ENCODE measurements at regions not wholly inside any gene's neighbourhood (a gene's known extent, or its start where the extent isn't known, plus 50 kb on each side); places are given as distances from the start of the nearest gene placed in this dataset.

DNA sequence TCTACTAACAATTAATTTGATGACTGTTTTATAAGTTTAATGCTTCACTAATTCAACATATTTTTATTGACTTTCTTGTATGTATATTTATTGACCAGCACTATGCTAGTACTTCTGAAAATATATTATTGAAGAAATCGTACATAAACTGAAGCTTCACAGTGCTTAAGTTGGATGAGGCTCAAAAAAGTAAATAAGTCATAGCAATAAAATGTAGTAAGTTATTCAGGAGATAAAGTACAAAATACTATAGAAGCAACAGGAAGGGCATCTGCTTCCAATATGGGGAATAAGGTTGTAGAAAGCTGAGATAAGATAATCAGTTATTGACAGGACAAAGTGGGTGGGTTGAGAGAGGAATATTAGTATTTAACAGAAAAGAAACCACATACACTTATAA, 944.9 kb upstream of the MIR17HG start:
- TF ChIP-seq CTCF (IDR thresholded peaks at IDR 0.05): no peak
- TF ChIP-seq ESRRA (CRISPR knock-in tag; IDR thresholded peaks at IDR 0.05; ENCODE audit: borderline replicate concordance): no peak
- TF ChIP-seq, protein P1, sequence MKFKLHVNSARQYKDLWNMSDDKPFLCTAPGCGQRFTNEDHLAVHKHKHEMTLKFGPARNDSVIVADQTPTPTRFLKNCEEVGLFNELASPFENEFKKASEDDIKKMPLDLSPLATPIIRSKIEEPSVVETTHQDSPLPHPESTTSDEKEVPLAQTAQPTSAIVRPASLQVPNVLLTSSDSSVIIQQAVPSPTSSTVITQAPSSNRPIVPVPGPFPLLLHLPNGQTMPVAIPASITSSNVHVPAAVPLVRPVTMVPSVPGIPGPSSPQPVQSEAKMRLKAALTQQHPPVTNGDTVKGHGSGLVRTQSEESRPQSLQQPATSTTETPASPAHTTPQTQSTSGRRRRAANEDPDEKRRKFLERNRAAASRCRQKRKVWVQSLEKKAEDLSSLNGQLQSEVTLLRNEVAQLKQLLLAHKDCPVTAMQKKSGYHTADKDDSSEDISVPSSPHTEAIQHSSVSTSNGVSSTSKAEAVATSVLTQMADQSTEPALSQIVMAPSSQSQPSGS (CRISPR knock-in tag; IDR thresholded peaks at IDR 0.05; ENCODE audit: borderline replicate concordance, low read depth): no peak
- no peak for TF ChIP-seq ZNF219 (CRISPR knock-in tag; IDR thresholded peaks at IDR 0.05; ENCODE audit: borderline replicate concordance)
- no peak for TF ChIP-seq USF1 (CRISPR knock-in tag; IDR thresholded peaks at IDR 0.05)
